ENCODE measurements at regions not wholly inside any gene's neighbourhood (a gene's known extent, or its start where the extent isn't known, plus 50 kb on each side); places are given as distances from the start of the nearest gene placed in this dataset.

DNA sequence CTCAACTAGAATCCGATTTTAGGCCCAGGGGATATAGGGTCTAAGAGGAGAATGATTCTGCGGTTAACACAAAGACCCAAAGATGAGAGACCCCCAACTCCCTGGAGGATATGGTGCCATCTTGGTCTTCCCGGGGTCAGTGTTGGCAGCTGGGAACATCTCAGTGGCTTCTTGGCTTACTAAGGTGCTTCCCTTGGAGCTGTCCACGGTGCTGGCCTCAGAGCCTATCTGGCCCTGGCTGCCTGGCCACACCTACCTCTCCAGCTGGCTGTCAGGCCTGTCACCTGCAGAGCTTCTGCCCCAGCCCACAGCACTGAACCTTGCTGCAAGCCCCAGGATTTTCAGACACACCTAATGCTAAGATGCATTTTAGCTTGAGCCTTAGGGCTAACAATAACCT, 70.7 kb upstream of the THY1 start:
- H3K9me3 ChIP-seq, result no peaks in the 10 kb centered on the region
- no peak overlapping the region for H3K27ac ChIP-seq
- H3K4me3 ChIP-seq, result no peak overlapping the region
- no peak for TF ChIP-seq POLR2A (IDR thresholded peaks at IDR 0.05)
- no peak for TF ChIP-seq POLR2AphosphoS5 (IDR thresholded peaks at IDR 0.05)
- TF ChIP-seq CTCF (IDR thresholded peaks at IDR 0.05), result no peak
- H3K27me3 ChIP-seq (replicated peaks; ENCODE audit: insufficient read depth), result no peaks in the 10 kb centered on the region
- H3K36me3 ChIP-seq, result no peaks in the 10 kb centered on the region
- intact Hi-C loops (cut with DNase I), result no loop called here
- H3K4me1 ChIP-seq (replicated peaks), result no peaks in the 10 kb centered on the region
- 48% methylated on average over 4 of the region's 4 CpGs for WGBS
- DNase-seq (ENCODE audit: low spot score), result no peak

- Histone ChIP-seq H3K9me3 (no peaks in the 10 kb centered on the region), H3K27ac (no peak overlapping the region), H3K4me3 (no peak overlapping the region), H3K4me1 (replicated peaks) (no peaks in the 10 kb centered on the region), H3K36me3 (no peaks in the 10 kb centered on the region), H3K27me3 (replicated peaks; ENCODE audit: insufficient read depth) (peaks cover 4% of the 10 kb centered on the region)
- intact Hi-C loops (cut with DNase I), result no loop called here
- no peak for DNase-seq (ENCODE audit: low spot score)
- TF ChIP-seq POLR2AphosphoS5 (IDR thresholded peaks at IDR 0.05), result no peak
- no peak for TF ChIP-seq CTCF (IDR thresholded peaks at IDR 0.05)
- no peak for TF ChIP-seq POLR2A (IDR thresholded peaks at IDR 0.05)
- WGBS, result 53% methylated on average over 17 of the region's 17 CpGs
Observed at GRCh38 chr11:119491753-119492510, 69.0 kb upstream of the THY1 start.

DNA sequence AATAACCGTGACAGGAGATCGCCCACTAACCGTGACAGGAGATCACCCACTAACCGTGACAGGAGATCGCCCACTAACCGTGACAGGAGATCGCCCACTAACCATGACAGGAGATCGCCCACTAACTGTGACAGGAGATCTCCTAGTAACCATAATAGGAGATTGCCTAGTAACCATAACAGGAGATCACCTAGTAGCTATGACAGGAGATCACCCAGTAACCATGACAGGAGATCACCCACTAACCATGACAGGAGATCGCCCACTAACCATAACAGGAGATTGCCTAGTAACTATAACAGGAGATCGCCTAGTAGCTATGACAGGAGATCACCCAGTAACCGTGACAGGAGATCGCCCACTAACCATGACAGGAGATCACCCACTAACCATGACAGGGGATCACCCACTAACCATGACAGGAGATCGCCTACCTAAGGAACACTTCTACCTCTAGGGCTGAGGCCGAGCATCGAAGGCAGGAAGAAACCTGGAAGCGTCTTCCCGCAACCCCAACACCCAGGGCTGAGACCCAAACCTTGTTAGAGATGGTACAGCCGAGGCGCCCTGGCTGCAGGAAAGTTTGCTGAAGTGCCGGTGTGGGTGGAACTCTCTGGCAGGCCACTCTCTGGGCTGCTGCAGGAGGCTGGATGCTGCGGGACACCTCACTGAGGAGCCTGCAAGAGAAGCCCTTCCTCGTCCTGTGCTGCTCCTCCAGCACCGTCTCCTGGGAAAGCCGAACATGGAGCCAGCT, 67.5 kb upstream of the THY1 start:
- no peak for DNase-seq (ENCODE audit: low spot score)

DNA sequence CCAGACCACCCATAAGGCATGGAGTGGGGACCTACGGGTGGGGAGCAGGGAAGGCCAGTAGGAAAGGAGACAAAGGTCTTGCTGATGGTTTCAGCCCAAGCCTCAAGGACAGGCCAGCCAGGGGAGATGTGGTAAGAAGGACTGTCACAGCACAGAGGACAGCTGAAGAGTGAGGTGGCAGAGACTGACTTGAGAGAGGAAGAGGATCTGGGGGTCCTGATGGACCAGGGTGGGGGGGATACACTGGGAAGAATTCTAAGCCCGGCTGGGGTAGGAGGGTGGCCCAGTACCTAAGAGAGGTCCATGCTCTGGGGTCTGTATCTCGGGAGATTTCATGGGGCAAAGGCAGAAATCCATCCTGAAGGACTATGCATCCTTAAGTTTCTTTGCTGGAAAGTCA, 66.1 kb upstream of the THY1 start:
- Histone ChIP-seq H3K27ac (no peak overlapping the region), H3K4me1 (replicated peaks) (no peaks in the 10 kb centered on the region), H3K9me3 (no peaks in the 10 kb centered on the region), H3K4me3 (no peak overlapping the region), H3K27me3 (replicated peaks; ENCODE audit: insufficient read depth) (peaks cover 4% of the 10 kb centered on the region), H3K36me3 (no peaks in the 10 kb centered on the region)
- DNase-seq (ENCODE audit: low spot score), result no peak
- no peak for TF ChIP-seq POLR2A (IDR thresholded peaks at IDR 0.05)
- no peak for TF ChIP-seq POLR2AphosphoS5 (IDR thresholded peaks at IDR 0.05)
- TF ChIP-seq CTCF (IDR thresholded peaks at IDR 0.05), result no peak
- intact Hi-C loops (cut with DNase I), result no loop called here
- WGBS, result 93% methylated on average over 3 of the region's 3 CpGs

More for the DNA sequence above, 67.5 kb upstream of the THY1 start:
- no peak overlapping the region for H3K4me3 ChIP-seq
- TF ChIP-seq POLR2A (IDR thresholded peaks at IDR 0.05), result no peak
- no peak for TF ChIP-seq POLR2AphosphoS5 (IDR thresholded peaks at IDR 0.05)
- no peak for TF ChIP-seq CTCF (IDR thresholded peaks at IDR 0.05)
- 87% methylated on average over 24 of the region's 24 CpGs for WGBS
- peaks cover 4% of the 10 kb centered on the region for H3K27me3 ChIP-seq (replicated peaks; ENCODE audit: insufficient read depth)
- no peaks in the 10 kb centered on the region for H3K9me3 ChIP-seq
- no peaks in the 10 kb centered on the region for H3K4me1 ChIP-seq (replicated peaks)
- H3K36me3 ChIP-seq, result no peaks in the 10 kb centered on the region
- H3K27ac ChIP-seq, result no peak overlapping the region
- intact Hi-C loops (cut with DNase I), result no loop called here
